GM12875 (cell line): ENCODE measurements at regions not wholly inside any gene's neighbourhood (a gene's known extent, or its start where the extent isn't known, plus 50 kb on each side); places are given as distances from the start of the nearest gene placed in this dataset.

Source experiments
- H3K4me3 ChIP-seq: one replicate; pipeline ENCODE4 v1.5.1; 2011; ENCODE audit warnings: low read depth, low read length, control low read depth
- TF ChIP-seq, protein P1 (sequence below): IDR thresholded peaks from 2 replicates; pipeline ENCODE4 v1.5.1; 2011; ENCODE audit warnings: low read depth, mild to moderate bottlenecking, control low read depth, inconsistent platforms, low read length, moderate library complexity, borderline replicate concordance; ENCODE audit not compliant: insufficient read depth

DNA sequence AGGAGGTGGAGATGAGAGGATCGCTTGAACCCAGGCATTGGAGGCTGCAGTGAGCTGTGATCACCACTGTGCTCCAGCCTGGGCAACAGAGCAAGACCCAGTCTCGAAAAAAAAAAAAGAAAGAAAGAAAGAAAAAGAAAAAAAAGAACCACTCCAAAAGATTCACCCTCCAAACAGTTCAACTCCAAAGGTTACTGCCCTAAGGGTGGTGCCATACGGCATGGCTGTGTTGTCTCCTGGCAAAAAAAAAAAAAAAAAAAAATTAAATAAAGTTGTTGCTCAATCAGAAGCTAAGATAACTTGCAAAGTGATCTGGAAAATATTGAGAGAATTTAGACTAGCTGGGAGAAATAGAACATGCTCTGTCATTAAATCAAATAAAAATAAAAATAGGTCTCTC lies 79.5 kb downstream of the KCTD15 start:
- TF ChIP-seq, protein P1, sequence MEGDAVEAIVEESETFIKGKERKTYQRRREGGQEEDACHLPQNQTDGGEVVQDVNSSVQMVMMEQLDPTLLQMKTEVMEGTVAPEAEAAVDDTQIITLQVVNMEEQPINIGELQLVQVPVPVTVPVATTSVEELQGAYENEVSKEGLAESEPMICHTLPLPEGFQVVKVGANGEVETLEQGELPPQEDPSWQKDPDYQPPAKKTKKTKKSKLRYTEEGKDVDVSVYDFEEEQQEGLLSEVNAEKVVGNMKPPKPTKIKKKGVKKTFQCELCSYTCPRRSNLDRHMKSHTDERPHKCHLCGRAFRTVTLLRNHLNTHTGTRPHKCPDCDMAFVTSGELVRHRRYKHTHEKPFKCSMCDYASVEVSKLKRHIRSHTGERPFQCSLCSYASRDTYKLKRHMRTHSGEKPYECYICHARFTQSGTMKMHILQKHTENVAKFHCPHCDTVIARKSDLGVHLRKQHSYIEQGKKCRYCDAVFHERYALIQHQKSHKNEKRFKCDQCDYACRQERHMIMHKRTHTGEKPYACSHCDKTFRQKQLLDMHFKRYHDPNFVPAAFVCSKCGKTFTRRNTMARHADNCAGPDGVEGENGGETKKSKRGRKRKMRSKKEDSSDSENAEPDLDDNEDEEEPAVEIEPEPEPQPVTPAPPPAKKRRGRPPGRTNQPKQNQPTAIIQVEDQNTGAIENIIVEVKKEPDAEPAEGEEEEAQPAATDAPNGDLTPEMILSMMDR = no peak
- H3K4me3 ChIP-seq = no peak overlapping the region

DNA sequence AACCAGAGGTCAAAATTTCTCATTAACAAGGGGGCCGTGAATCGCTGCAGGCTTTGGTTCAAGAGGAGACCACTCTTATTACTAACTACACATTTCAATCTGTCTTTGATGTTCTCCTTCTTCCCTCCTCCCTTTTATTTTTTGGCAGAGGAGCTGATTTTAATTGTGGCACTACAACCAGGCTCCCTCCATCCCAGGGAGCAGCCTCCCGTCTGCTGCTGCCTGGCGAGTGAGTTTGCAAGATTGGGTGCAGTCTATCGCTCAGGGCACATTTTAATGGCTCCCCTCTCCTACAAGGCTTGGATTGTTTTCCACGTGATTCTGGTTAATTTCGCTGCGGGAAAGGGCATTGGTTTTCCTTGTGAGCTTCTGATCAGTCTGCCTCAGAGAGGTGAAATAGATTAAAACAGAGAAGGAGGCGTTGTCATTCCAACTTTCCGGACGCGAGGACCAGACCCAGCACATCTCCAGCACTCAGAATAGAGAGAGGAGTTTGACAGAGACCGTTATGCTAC lies 81.4 kb downstream of the KCTD15 start:
- TF ChIP-seq, protein P1 = no peak
- H3K4me3 ChIP-seq = no peak overlapping the region

DNA sequence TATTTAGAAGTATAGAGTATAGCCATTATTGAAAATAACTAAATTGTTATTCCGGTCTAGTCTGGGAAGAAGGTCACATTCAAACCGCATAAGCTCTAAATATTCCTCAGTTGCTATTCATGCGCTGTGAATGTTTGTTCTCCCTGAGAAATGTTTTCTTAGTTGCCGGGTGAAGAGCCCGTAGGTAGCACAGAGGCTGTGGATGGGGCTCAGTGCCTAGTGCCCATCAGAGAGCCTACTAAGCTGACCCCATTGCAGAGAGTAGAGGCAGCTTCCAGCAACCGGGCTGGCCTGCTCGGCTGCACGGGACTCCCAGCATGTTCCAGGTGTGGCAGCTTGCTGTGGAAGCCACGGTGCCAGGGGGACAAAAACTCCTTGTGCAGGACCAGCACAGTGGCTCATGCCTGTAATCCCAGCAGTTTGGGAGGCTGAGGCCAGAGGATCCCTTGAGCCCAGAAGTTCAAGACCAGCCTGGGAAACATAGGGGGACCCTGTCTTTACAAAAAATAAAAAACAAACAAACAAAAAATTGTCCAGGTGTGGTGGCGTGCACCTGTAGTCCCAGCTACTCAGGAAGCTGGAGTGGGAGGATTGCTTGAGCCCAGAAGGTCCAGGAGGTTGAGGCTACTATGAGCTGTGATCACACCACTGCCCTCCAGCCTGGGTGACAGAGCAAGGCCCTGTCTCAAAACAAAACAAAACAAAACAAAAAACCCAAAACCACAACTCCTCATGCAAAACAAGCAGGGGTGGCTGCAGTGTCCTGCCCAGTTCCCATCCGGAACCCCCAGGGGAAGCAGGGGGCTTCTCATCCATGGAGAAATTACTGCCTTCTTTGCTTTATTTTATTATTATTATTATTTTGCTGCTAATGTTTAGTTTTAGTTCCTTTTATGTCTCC lies 82.5 kb downstream of the KCTD15 start:
- TF ChIP-seq, protein P1 = no peak

DNA sequence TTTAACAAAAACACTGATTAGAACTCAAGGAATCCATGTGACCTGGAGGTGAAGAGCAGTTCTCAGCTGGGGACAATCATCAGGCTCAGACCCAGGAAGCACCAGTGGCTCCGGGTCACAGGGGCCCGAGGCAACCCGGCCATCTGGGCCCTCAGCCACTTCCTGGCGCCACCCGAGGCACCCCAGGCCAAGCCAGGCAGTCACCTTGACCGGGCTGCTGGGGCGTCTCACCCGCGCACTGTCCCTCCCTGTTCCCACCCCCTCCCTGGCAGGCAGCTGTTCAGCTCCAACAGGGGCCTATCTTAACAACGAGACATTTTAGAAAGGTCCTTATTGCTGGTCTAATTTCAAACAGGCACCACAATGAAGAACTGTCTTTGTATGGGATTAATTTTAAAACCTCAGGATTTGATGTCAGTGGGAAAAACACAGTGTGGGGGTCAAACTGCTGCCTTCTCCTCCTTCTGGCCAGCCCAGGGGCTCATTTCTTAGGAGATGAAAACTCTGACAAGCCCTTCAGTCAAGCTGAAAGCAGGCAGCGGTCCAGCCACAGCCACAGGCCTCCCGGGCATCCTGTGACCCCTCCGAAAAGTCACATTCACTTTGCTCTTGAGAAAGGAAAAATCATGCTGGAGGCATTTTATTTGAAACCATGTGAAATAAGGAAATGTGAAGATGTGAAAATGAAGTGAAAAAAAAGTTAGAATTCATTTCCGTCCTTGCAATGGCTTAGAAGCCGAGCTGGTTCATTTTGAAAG lies 83.3 kb downstream of the KCTD15 start:
- TF ChIP-seq, protein P1 = no peak
- no peak overlapping the region for H3K4me3 ChIP-seq

More for the DNA sequence above, 82.5 kb downstream of the KCTD15 start:
- H3K4me3 ChIP-seq = no peak overlapping the region

DNA sequence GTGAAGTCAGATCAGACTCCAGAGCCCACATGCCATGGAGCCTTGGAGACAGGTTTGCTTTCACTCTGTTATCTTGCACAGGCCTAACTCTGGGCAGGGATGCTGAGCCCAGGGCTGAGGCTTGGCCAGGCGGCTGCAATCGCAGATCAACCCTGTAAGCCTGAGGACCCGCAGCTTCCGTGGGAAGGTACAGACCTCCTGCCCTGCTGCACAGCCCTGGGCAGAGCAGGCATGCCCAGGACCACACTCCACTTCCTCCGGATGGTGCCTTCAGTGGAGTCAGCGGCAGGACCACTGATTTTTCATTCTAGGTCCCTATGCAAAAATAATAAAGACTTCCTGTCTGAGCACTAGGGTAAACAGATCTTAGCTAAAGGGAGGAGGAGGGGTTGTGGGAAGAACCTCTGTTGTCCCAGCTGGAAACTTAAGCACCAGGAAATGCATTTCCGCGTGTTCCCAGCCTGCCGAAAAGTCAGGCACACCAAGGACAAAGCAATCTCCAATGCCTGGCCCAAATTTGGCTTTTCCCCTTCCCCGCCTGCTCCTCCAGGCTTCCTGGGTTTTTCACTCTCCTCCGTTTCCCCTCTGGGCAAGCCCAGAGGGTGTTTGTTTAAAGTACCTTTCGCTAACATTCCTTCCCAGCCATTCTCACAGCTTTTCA lies 87.3 kb downstream of the KCTD15 start:
- no peak overlapping the region for H3K4me3 ChIP-seq

DNA sequence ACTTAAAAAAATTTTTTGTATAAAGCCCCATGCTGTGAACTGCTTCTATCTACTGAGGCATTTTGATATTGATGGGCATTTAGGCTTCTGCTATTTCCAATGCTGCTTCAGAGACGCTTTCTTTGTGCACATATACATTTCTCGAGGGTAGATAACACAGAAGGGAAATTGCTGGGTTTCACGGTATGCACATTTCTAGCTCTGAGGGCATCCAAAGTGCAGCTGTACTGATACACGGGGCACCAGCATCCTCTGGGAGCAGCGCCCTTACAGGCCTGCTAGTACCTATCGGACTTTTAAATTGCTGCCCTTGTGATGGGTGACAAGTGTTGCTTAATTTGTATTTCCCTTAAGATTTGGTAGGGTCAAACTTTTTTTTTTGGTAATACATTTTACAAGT lies 88.6 kb downstream of the KCTD15 start:
- H3K4me3 ChIP-seq = no peak overlapping the region
- TF ChIP-seq, protein P1 = no peak

More for the DNA sequence above, 87.3 kb downstream of the KCTD15 start:
- TF ChIP-seq, protein P1 = no peak
